AG08395 (cell line): ENCODE measurements at regions not wholly inside any gene's neighbourhood (a gene's known extent, or its start where the extent isn't known, plus 50 kb on each side); places are given as distances from the start of the nearest gene placed in this dataset.

ENCODE experiments used
- DNase-seq: peaks from one replicate; pipeline ENCODE4 v3.0.0; 2012; ENCODE audit warnings: mixed read lengths, low spot score

DNA sequence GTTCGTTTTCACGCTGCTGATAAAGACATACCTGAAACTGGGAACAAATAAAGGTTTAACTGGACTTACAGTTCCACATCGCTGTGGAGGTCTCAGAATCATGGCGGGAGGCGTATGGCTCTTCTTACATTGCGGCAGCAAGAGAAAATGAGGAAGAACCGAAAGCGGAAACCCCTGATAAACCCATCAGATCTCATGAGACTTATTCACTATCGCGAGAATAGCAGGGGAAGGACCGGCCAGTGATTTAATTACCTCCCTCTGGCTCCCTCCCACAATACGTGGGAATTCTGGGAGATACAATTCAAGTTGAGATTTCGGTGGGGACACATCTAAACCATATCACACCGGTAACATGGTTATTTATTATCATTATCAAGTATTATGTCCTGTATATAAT, 2204.5 kb downstream of the ARAP2 start:
- no peak for DNase-seq

DNA sequence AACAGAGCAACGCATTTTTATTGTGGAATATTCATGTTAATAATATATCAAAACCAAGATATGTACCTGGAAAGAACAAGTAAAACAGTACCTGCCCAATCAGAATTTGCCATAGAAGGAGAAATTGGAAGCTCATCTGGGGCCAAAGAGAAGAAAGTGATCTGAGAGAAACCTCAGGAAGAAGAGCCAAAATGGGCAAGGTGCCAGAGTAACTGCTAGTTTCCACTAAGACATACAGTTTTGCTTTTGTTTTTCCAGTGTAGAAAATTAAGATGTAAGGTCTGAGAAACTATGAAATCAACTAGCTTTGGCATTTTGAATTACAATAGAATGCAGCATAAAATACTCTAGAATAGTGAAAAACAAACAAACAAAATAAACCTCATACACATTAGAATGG, 2201.2 kb downstream of the ARAP2 start:
- no peak for DNase-seq

DNA sequence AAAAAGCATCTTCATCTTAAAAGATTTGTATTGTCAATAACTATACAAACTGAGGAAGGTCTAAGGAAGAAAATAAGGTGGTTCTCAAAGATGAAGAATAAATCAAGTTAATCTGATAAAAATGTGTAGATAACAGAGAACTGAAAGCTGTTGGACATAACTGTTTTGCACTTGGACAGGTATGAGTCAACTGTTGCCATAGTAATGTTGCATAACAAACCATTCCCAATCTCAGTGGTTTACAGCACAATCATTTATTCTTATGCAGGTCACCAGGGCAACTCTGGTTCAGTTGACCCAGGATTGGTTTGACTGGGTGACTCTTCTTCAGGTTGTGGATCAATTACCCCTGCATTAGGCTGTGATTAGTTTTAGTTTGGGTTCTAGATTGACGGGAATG, 2197.7 kb downstream of the ARAP2 start:
- DNase-seq = no peak

DNA sequence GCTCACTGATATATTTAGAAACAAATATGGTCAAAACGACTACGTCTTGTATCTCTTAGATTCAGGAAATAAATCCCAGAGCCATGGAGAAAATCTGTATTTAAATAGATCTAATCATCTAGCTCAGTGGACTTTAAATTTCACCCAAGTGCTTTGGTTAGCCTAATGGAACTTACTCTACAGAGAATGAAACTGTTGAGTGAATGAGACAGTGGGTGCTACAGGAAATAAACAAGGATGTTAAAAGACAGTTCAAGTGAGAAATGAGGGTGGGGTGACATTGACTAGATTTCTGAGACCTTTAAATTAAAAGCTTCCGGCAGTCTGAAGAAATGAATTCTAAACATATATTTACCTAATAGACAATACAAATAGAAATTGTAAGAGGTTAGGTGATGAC, 2197.0 kb downstream of the ARAP2 start:
- DNase-seq = no peak

DNA sequence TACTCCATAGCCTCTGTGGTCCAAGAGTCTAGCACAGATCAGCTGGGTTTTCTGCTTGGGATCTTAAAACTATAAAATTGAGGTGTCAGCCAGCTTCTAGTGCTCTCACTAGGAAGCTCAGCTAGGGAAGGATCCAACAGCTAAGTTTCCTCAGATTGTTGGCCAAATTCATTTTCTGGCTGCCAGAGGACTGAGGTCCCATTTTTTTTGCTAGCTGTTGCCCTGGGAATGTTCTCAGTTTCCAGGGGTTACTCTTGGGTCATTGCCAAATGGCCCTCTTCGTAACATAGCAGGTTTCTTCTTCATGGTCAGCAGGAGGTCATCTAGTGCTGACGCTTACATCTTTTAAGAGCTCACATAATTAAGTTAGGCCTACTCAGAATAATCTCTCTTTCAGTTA, 2178.2 kb downstream of the ARAP2 start:
- no peak for DNase-seq

DNA sequence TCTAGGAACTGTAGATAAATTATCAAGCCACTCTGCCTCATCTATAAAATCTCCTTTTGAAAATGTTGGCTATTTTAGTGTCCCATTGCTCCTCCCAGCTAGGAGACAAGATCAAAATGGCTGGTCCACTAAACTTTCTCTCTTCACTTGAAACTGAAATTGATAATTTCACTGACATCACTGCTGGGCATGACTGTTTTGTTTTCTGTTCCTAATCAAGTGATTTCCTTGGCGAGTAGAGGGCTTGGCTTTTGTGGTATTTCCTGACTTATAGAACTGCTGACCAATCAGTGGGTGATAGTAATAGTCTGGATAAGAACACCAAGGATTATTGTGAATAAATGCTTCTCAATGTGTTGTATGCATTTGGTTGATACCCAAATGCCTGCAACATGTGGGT, 2152.9 kb downstream of the ARAP2 start:
- no peak for DNase-seq

DNA sequence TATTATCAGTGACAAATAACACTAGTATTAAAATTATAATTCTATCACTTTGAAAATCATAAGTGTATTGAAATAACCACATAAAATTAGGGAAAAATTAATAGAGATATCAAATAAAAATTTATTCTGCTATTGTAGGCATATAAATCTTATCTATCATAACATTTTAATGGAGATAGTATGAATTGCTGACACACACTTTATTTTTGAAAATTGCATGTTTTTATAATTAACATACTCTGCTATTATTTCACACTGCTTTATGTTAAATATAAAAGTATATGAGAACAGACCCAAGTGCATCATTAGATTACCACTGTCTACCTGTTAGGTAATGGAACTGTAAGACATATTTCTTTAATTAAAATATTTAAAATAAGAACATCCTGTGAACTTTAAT, 2150.2 kb downstream of the ARAP2 start:
- DNase-seq = no peak

DNA sequence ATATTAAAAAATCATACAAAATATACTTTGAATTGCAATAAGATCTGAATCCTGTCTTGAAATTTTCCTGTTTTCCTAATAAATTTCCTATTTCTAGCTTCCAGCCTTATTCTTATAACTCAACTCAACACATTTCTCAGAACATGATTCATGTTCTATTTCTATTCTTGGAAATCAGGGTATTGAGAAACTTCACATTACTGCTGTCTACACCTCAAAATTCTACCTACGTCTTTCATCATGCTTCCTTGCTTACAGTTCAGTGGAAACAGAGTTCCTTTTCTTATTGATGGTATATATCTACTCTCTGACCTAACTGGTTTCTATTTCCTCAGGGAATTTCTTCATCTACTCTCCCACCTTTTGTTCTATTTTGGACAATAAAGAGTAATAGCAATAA, 2139.0 kb downstream of the ARAP2 start:
- DNase-seq = no peak

DNA sequence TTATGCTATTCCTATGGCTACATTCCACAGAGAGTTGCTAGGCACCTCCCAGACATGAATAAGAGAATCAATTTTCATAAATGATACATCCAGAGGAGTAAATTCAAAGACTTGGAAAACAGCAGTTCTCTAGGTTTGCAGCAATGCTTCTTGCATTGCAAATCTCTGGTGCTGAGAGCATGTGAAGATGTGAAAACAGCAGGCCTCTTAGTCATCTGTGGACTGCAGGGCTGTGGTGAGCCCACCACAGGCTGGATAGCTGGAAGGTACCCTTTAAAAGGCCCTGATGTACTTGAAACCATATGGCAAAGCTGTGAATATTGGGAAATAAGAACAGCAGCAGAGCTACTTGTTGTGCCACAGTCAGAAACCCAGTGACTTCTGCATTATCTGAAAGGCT, 2135.9 kb downstream of the ARAP2 start:
- DNase-seq = no peak

DNA sequence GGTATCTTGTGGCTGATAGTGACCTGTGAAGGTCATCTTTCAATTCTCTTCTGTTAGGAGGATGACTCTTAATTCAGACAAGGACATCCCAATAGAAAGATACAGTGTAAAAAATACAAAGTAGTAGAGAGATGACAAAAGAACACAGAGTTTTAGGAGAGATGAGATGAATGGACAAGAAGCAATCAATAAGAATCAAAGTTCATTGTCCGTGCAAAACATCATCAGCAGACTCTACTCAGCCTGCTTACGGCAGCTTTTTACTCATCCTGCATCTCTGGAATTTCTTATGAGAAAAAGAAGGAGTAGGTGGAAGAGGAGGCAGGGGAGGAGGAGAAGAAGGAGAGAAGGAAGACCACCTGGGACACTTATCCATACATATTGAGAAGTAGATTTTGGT, 2131.7 kb downstream of the ARAP2 start:
- DNase-seq = no peak

DNA sequence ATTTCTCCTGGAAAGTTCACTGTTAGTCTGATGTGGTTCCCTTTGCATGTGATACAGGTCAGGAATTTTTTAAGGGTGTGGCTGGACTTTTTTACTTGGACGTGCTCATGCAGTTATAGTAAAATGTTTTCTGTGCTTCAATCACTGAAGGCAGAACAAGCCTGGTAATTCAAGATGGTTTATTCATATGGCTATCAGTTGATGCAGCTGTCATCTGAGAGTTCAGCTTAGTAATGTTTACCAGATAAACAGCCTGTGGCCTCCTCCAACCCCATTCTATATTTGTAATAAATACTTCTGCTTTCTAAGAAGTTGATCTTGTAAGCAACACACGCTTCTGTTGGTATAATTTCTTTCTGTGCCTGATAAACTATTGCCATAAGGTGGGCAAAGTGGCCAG, 2105.9 kb downstream of the ARAP2 start:
- DNase-seq = no peak

DNA sequence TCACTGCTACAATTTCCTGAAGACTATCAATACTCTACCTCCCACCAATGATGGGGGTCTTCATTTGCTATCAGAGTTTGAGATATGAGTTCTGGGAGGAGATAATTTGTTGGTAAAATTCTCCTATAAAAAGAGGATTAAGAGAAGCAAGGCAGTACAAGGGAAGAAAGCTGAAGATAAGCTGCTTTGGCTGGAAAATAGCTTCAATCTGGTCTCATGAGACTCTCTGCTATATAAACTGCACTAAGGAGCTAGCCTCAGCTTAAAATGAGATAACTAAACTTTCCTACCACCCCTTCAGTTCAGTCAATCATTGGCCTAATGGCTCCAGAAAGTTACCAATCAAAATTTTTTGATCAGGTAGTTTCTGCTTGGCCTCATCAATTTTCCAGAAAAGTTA, 2105.0 kb downstream of the ARAP2 start:
- DNase-seq = no peak

DNA sequence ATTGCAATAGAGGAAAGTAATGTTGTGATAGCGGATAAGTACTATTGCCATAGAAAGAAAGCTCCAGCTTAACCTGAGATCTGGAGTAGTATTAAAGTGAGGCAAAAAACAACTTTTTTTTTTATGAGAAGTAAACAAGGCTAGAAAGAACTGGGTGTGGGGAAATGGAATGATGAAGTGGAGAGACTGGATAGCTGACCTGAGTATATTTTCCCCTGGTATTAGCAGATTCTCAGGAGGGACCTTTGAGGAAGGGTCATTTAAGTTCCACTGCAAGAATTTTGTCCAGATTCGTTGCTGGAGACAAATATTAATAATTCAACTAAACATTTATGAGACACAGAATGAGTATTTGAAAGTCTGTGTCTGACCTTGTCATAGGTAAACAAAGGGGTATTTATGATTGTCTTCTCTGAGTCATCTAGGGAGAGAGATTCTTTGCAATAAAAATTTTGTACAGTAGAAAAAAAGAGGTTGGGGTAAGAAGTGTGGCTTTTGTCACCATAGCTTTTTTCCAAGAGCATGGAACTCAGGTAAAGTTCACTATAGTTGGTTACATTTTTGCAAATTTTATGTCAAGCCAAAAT, 2095.9 kb downstream of the ARAP2 start:
- DNase-seq = no peak

DNA sequence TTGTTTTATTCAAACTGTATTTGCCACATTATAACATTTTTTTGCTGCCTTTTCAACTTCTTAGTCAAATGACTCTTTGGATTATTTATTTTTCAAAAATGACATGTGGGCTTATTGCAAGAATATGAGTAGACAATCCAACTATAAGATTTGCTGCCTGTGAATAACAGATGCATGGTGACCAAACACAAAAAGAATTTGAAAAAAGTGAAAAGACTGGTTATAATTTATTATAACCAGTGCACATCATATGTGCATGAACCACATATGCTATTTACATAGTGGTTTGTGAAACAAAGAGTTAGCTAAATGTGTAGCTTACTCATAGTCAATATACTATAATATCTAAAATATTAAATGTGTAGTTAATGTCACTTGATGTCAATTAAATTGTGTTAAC, 2086.8 kb downstream of the ARAP2 start:
- no peak for DNase-seq

DNA sequence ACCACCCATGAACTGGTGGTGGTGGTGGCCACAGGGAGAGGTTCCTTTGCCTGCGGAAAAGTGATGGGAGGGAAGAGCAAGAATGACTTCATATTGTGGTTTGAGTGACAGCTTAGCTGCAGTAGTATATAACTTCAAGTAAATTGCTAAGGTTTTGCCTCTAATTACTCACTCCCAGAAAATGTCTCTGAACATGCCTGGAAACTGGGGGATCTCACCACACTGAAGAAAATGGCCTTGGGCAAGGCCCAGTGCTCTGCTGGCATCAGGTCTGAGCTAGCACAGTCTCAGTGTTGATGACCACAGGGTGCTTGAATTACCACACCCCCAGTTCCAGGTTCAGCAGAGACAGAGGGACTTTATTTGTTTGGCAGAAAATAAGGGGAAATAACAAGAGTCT, 2085.4 kb downstream of the ARAP2 start:
- no peak for DNase-seq

DNA sequence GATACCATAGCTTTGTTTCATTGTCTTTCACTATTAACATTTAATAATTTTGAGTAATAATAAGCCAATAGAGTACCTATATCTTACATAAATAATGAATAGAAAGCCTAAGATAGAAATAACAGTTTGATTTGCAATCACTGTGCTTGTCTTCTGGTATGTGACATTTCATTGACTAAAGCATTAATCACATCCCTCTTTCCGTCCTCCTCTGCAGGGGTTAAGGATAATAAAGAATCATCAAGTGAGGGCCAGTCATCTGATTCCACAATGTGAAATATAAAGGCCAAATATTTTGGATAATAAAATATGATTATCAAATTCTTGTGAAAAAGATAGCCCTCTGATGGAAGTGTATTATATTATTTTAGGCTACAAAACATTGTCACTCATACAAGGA, 2073.4 kb downstream of the ARAP2 start:
- DNase-seq = no peak

DNA sequence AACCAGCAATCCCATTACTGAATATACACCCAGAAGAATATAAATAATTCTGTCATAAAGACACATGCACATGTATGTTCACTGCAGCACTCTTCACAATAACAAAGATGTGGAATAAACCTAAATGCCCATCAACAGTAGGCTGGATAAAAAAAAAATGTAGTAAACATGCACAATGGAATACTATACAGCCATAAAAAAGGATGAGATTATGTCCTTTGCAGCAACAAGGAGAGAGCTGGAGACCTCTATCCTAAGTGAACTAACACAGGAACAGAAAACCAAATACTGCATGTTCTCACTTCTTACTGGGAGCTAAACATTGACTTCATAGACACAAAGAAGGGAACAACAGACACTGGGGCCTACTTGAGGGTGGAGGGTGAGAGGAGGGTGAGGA, 2067.7 kb downstream of the ARAP2 start:
- no peak for DNase-seq

DNA sequence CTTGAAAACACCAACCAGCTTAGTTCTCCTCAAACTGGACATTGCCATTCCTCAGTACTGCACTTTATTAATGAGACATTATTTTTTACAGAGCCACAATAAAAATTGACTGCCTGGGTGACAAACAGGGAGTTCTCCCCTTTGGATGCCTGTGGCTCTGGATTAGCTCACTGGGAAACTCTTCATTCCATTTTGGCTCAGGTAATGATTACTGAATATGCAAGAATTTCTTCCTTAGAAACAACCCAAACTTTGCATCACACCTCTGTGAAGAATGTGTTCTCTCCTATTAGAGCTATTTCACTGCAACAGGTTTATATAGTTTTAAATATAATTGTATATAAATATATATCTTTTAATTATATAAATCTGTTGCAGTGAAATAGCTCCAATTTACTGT, 2065.8 kb downstream of the ARAP2 start:
- DNase-seq = no peak

DNA sequence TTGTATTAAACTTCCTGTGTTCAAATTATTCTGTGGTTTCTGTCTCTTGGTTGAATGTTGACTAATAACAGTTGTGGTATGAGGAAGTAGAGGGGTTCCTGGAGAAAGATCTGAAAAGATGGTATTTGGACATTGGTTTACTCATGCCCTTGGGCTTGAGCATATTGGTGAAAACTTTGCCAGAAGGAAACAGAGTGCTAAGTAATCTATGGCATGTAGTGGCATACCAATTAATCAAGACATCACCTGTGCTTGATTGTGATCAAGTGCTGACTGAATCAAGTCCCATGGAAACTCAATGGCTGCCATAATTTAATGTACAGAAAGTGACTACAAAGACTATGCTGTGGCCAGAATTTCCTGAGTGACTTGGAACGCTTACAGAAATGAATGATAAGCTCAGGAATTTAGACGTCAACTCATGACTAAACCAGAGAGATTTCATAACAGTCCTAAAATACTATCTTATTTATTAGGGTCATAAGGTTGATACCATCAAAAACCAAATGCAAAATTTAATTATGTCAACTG, 2062.9 kb downstream of the ARAP2 start:
- DNase-seq = peak; percentile 10

DNA sequence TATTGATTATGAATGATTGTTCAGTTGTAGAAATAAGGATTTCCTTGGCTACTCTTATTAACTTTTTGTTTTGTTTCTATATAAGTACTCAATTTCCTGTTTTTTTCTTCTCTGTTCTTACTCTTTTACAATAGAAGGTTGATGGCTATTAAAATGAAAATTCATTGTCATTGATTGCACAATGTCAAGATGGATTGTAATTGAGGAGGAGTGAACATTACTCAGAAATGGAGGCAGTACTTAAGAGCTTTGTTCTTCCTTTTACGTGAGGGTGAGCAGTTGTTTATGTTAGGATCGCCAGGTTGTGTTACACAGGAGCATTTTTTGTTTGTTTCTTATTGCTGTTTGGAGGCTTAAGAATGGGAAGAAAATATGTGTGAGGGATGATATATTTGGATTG, 2062.4 kb downstream of the ARAP2 start:
- DNase-seq = no peak

DNA sequence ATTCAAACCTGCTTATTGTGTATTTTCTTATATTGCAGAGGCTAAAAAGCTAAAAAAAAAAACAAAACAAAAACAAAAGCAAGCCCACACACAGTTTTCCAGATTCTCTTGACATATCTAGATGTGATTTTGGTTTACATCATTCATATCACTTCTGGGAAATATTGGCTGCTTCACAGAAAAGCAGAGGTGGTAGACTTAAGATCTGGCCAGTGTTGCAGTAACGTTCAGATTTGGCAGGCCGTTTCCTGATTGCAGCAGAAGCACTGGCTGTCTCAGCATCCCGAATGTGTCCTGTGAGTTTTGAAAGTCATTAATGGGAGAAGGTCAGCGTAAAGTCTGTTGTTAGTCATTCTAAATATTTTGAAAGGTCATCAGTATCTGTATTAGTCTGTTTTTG, 2062.0 kb downstream of the ARAP2 start:
- DNase-seq = no peak

DNA sequence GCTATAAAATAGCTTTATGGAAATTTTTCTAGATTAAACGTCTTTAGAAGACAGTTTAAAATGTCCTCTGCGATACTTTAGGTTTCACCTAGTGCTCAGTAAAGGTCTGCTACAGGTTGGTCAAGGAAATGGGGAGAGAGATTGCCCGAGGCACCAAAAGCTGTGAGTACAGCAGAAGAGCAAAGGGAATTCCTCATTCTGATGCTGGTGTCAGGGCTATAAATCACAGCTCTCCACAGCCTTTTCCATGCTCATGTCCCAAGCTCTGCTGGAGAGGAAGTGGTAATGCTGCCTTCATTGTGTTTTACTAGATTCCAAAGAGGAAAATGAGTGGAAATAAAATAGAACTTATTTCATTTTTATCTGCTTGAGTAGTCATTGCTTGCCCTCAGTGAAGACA, 2060.4 kb downstream of the ARAP2 start:
- DNase-seq = no peak

DNA sequence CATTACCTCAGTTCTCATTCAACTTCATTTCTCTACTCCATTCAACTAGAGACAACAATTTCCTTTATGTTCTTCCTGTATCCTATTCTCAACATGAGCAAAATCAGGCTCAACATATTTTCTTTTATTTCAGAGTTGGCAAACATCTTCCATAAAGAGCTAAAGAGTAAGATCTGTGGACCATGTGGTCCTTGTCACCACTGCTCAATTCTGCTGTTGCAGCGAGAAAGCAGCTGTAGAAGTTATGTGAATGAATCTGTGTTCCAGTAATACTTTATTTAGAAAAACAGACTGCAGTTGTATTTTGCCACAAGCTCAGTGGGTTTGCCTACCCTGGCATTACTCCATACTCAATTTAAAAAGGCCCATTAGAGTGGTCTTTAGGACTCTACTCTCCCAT, 2057.3 kb downstream of the ARAP2 start:
- DNase-seq = no peak

DNA sequence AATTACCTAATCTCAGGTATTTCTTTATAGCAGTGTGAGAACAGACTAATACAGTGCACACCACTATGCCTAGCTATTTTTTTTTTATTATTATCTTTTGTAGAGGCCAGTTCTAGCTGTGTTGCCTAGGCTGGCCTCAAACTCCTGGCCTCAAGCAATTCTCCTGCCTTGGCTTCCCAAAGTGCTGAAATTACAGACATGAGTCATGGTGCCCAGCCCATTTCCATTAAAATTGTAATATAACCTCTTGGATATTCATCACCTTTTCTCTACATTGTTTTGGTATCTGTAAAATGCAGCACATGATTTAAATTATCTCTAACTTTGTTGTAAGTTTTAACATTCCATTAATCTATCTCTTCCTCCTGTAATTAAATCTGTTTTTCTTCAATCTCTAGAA, 2052.9 kb downstream of the ARAP2 start:
- DNase-seq = no peak
